Fibroblast of skin of right biceps (primary cell): ENCODE measurements at regions not wholly inside any gene's neighbourhood (a gene's known extent, or its start where the extent isn't known, plus 50 kb on each side); places are given as distances from the start of the nearest gene placed in this dataset.
"Not testable (repeated sequence)": the region's sequence is repeated elsewhere in the genome, so short reads cannot be mapped to it uniquely, and the experiment has no call there.

Experiments used
- DNase-seq: peaks from one replicate; pipeline ENCODE4 v3.0.0-alpha.2; 2013

DNA sequence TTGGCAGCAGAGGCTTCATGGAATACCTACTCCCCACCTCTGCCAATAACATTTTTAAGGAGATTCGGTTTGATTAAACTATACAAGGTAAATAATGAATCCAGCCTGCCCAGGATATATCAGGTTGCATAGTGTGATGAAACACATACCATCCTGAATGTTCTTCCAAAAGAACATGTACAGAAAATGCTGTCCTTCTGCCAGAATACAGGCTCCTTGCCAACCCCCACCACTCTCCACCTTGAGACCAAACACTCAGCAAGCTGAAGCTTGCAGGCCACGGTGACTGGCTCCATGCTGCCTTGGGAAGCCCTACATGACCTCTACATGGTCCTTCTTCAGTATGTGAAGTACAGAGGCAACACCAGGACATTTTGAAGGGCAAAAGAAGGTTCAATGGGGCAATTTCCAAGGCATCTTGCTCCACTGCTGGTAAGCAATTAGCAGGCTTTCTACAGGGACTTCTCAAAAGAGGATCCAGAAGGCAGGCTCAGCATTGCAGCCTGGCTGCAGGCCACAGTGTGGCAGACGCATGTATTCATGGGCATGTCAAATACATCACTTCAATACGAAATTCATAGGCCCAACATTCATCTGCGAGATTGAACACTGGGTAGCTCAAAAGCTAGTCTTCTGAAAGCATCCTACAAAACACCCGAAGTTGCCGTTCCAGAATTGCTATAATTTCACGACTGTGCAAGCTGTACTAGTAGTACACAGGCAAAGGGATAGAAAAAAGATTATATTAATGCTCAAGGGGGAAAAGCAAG is 62.4 kb upstream of the SERP2 start:
- DNase-seq: peak; percentile 54

DNA sequence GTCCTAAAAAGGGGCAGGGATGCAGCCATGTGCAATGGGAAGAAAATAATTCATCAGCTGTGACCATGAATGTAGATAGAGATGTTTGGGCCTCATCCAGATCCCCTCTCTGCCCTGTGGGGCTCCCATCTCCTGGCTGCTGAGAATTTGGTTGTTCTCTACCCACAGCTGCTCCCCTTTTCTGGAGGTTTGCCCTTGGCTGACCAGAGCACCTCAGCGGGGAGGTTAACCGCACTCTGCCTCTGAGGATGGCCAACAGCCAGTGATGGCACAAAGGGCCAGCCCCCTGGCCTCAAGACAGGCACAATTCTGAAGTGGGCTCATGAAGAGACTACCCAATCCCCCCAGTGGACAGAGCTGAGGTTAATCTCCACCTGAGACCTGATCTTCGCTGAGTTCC is 61.5 kb upstream of the SERP2 start:
- no peak for DNase-seq

- DNase-seq: peak; percentile 96
Measured at GRCh38 chr13:44312834-44313551, 60.6 kb upstream of the SERP2 start.

- peak; percentile 91 for DNase-seq
Measured at GRCh38 chr13:44313674-44314073, 60.0 kb upstream of the SERP2 start.

DNA sequence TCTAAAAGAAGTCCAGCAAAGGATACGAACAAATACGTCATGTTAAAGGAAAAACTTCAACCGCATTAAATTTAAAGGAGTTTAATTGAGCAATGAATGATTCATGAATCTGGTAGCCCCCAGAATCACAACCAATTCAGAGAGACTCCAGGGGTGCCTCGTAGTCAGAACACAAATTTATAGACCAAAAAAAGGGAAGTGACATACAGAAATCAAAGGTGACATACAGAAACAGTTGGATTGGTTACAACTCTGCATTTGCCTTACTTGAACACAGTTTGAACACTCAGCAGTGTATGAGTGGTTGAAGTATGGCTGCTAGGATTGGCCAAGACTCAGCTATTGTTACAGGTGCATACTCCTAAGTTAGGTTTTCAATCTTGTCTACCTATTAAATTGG is 59.5 kb upstream of the SERP2 start:
- DNase-seq: not testable (repeated sequence)

GRCh38 chr13:44317752-44318151 is 55.9 kb upstream of the SERP2 start:
- DNase-seq: peak; percentile 70

GRCh38 chr13:44318161-44318560 is 55.5 kb upstream of the SERP2 start:
- DNase-seq: peak; percentile 75

DNA sequence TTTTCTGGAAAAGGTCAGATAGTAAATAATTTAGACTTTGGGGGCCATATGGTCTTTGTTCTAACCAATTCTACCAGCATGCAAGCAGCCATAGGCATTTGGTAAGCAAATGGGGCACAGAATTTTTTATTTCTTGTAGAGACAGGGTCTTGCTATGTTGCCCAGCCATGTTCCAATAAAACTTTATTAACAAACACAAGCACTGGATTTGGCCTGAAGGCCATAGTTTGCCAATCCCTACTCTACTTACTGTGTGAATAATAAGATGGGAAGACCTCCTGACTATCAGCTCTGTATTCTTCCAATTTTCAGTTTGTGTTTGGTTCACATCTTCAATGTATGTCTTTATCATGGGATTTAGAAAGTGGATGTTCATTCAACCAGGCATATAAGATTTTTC is 53.0 kb upstream of the SERP2 start:
- DNase-seq: no peak

DNA sequence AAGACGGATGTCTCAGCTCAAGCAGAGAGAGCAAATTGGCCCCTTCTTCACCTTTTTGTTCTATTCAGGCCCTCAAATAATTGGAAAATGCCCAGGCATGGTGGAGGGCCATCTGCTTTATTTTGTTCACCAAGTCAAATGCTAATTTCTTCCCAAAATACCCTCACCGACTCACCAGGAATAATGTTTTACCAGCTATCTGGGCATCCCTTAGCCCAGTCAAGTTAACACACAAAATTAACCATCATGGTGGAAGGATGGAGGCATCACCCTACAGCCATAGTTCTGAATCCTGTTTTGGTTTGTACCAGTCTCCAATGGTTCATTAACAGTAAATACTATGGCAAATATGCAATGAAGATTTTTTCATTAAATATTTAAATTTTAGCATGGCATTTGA is 51.7 kb upstream of the SERP2 start:
- no peak for DNase-seq

GRCh38 chr13:44322928-44323327 is 50.7 kb upstream of the SERP2 start:
- no peak for DNase-seq

DNA sequence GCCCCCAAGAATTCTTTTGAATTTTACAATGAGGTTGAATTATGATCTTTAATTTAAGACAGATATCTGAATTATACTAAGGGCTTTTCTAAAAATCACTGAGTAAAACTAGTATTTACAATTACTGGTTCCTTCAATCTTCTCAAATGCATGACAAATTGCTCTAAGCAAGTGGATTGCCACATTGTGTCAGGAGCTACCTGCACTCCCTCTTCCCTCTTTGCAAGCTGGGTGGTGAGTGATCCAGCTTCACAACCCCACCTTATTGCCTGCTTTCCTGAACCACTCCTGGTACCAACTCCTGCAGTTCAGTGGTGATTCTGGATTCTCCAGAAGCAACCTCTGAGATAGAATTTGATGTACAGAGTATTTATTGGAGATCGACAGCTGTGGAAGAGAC is 49.9 kb upstream of the SERP2 start:
- no peak for DNase-seq
